ENCODE measurements at regions not wholly inside any gene's neighbourhood (a gene's known extent, or its start where the extent isn't known, plus 50 kb on each side); places are given as distances from the start of the nearest gene placed in this dataset.
"Not testable (repeated sequence)": the region's sequence is repeated elsewhere in the genome, so short reads cannot be mapped to it uniquely, and the experiment has no call there.

DNA sequence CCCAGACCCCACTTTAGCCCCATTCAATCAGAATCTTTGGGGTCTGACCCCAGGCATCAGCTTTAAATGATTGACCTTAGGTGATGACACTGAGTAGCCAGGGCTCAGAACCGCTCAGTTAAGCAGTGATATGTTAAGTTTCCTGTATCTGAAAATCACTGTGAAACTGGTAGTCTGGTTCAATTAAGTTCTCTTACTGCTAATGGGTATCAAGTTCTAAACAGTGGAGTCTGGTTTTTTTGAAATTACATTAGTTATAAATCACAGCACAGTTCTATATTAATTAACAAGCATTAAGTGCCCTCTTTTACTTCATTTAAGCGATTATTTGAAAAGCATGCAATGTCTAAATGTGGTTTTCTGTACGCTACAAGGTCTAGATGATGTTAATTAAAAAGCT, 117.9 kb downstream of the HAUS1 start:
- 79 to 89% (median 86%) methylated on average over 3 of the region's 3 CpGs for WGBS, 5 donors
- no peak for DNase-seq
- TF ChIP-seq POLR2A (IDR thresholded peaks at IDR 0.05) (no peak), POLR2AphosphoS5 (IDR thresholded peaks at IDR 0.05) (no peak)
- TF ChIP-seq, protein P1, sequence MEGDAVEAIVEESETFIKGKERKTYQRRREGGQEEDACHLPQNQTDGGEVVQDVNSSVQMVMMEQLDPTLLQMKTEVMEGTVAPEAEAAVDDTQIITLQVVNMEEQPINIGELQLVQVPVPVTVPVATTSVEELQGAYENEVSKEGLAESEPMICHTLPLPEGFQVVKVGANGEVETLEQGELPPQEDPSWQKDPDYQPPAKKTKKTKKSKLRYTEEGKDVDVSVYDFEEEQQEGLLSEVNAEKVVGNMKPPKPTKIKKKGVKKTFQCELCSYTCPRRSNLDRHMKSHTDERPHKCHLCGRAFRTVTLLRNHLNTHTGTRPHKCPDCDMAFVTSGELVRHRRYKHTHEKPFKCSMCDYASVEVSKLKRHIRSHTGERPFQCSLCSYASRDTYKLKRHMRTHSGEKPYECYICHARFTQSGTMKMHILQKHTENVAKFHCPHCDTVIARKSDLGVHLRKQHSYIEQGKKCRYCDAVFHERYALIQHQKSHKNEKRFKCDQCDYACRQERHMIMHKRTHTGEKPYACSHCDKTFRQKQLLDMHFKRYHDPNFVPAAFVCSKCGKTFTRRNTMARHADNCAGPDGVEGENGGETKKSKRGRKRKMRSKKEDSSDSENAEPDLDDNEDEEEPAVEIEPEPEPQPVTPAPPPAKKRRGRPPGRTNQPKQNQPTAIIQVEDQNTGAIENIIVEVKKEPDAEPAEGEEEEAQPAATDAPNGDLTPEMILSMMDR (IDR thresholded peaks at IDR 0.05 in 8 of 11, conservative IDR thresholded peaks at IDR 0.05 in 3 of 11): no peak
- no peaks in the 10 kb centered on the region for H3K9me3 ChIP-seq
- intact Hi-C loops (cut with DNase I; ENCODE audit: low total_unique reads): no loop called here
- peaks cover 0 to 33% (median 6%) of the 10 kb centered on the region in 6 donors for H3K36me3 ChIP-seq
- H3K4me1 ChIP-seq: peaks cover 0 to 69% (median 27%) of the 10 kb centered on the region in 6 donors
- peak overlapping the region in 1 of 8 donors; percentile 24 for H3K4me3 ChIP-seq
- peak overlapping the region in 6 of 8 donors; percentile 11 to 75 (median 62) for H3K27ac ChIP-seq
- H3K27me3 ChIP-seq (replicated peaks in 1 of 7): no peaks in the 10 kb centered on the region

DNA sequence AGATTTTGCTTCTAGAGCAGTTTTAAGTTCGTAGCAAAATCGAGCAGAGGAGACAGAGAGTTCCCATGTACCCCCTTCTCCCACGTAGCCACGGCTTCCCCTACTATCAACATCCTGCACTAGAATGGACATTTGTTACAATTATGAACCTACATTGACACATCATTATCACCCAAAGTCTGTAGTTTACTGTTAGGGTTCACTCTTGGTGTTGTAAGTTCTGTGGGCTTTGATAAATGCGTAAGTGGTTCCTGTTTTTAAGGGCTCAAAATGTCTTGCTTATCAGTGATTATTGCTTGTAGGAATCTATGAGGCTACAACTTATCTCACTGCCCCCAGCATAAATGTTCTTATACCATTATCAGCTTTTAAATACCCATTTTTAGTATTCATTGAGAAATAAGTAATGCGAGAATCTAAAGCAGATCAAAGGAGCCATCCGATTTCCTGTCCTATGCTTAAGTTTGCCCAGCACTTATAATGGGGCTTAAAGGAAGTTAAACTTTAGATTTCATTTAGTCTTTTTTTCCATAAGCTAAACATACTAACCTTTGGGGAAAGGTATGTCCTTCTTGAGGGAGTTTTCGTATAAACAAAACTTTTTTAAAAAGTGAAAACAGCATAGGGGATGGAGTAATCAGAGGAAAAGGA, 118.7 kb downstream of the HAUS1 start:
- intact Hi-C loops (cut with DNase I; ENCODE audit: low total_unique reads): no loop called here
- Histone ChIP-seq H3K36me3 (peaks cover 0 to 30% (median 4%) of the 10 kb centered on the region in 6 donors), H3K9me3 (no peaks in the 10 kb centered on the region), H3K4me3 (peak overlapping the region in 1 of 8 donors; percentile 24), H3K27me3 (replicated peaks in 1 of 7) (no peaks in the 10 kb centered on the region), H3K27ac (peak overlapping the region in 7 of 8 donors; percentile 11 to 75 (median 58)), H3K4me1 (peaks cover 0 to 69% (median 26%) of the 10 kb centered on the region in 6 donors)
- TF ChIP-seq POLR2AphosphoS5 (IDR thresholded peaks at IDR 0.05) (no peak), POLR2A (IDR thresholded peaks at IDR 0.05) (no peak)
- TF ChIP-seq, protein P1 (IDR thresholded peaks at IDR 0.05 in 8 of 11, conservative IDR thresholded peaks at IDR 0.05 in 3 of 11): no peak
- DNase-seq: no peak
- 43 to 68% (median 58%) methylated on average over 8 of the region's 8 CpGs for WGBS, 5 donors

DNA sequence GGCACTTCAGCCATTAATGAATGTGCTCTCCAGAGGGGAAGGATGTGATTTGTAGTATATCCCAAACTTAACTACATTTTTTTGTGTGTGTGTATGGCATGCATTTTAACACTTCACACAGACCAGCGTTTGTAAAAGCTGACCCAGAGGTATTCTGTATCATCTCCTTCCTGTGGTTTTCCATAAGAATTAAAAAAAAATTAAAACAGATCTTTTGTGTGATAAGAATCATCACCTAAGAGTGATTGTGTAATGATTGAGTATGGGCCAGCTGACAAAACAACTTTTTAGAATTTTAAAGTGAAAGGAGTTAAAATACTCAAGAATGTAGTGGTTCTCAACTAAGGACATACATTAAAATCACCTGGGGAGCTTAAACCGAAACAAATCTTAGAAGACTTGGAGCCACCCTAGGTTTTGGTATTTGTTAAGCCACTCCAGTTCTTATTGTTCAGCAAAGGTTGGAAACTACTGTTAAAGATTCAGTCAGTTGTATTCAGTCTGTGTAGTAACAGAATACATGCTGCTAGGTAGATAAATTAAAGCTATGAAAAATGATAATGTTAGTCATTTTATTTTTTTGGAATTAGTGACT, 120.1 kb downstream of the HAUS1 start:
- Histone ChIP-seq H3K9me3 (no peaks in the 10 kb centered on the region), H3K36me3 (peaks cover 0 to 21% (median 4%) of the 10 kb centered on the region in 6 donors), H3K4me1 (peaks cover 0 to 77% (median 24%) of the 10 kb centered on the region in 6 donors), H3K4me3 (no peak overlapping the region), H3K27me3 (replicated peaks in 1 of 7) (no peaks in the 10 kb centered on the region), H3K27ac (peak overlapping the region in 3 of 8 donors; percentile 65 to 75 (median 68))
- intact Hi-C loops (cut with DNase I; ENCODE audit: low total_unique reads): no loop called here
- 47 to 57% (median 52%) methylated on average over 2 of the region's 2 CpGs for WGBS, 5 donors
- no peak for DNase-seq
- TF ChIP-seq, protein P1 (IDR thresholded peaks at IDR 0.05 in 8 of 11, conservative IDR thresholded peaks at IDR 0.05 in 3 of 11): no peak
- TF ChIP-seq POLR2A (IDR thresholded peaks at IDR 0.05): no peak
- TF ChIP-seq POLR2AphosphoS5 (IDR thresholded peaks at IDR 0.05): no peak

DNA sequence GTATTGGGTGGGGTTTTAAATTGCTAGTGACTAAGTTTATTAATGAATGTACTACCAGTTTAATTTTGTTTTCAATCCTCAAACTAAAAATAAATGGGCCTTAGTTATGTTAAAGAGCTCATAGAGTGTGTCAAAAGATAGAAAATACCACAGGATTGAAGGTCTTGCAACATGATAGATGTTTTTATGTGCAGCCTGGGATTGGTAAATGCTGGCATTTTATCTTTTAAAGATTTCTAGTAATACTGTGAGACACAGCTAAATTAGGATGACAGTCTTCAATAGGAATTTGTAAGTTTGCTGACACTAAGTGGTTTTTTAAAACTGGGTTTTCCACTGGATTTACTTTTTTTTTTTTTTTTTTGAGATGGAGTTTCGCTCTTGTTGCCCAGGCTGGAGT, 122.3 kb downstream of the HAUS1 start:
- 93 to 100% (median 96%) methylated on average over 1 of the region's 1 CpG for WGBS, 5 donors
- peaks cover 0 to 10% (median 4%) of the 10 kb centered on the region in 6 donors for H3K36me3 ChIP-seq
- TF ChIP-seq, protein P1 (IDR thresholded peaks at IDR 0.05 in 8 of 11, conservative IDR thresholded peaks at IDR 0.05 in 3 of 11): no peak
- TF ChIP-seq POLR2A (IDR thresholded peaks at IDR 0.05) (no peak), POLR2AphosphoS5 (IDR thresholded peaks at IDR 0.05) (no peak)
- H3K9me3 ChIP-seq: no peaks in the 10 kb centered on the region
- no peaks in the 10 kb centered on the region for H3K27me3 ChIP-seq (replicated peaks in 1 of 7)
- H3K27ac ChIP-seq: no peak overlapping the region
- peaks cover 0 to 73% (median 24%) of the 10 kb centered on the region in 6 donors for H3K4me1 ChIP-seq
- DNase-seq: no peak
- intact Hi-C loops (cut with DNase I; ENCODE audit: low total_unique reads): no loop called here
- H3K4me3 ChIP-seq: no peak overlapping the region

DNA sequence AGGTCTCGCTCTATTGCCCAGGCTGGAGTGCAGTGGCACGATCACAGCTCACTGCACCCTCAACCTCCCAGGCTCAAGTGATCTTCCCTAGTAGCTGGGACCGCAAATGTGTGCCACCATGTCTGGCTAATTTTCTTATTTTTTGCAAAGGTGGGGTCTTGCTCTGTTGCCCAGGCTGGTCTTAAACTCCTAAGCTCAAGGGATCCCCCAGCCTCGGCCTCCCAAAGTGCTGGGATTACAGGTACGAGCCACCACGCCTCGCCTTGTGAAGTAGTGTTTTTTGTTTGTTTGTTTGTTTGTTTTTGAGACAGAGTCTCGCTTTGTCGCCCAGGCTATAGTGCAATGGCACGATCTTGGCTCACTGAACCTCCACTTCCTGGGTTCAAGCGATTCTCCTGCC, 125.5 kb downstream of the HAUS1 start:
- DNase-seq, H3K4me3 ChIP-seq: not testable (repeated sequence)
- 89 to 95% (median 90%) methylated on average over 11 of the region's 11 CpGs for WGBS, 5 donors

More for the DNA sequence above, 125.5 kb downstream of the HAUS1 start:
- H3K4me1 ChIP-seq: peaks cover 0 to 42% (median 2%) of the 10 kb centered on the region in 6 donors
- H3K27ac ChIP-seq; intact Hi-C loops (cut with DNase I; ENCODE audit: low total_unique reads); H3K36me3 ChIP-seq; H3K27me3 ChIP-seq (replicated peaks in 1 of 7); H3K9me3 ChIP-seq: not testable (repeated sequence)

Measured in spleen (tissue), 11 donors.